Skeletal muscle tissue (tissue), 3 donors: ENCODE measurements at regions not wholly inside any gene's neighbourhood (a gene's known extent, or its start where the extent isn't known, plus 50 kb on each side); places are given as distances from the start of the nearest gene placed in this dataset.

Source experiments
- H3K27ac ChIP-seq: one replicate; pipeline ENCODE4 v1.7.0; 2013; ENCODE audit warnings: mild to moderate bottlenecking, low read depth, low read length, inconsistent platforms
- H3K27me3 ChIP-seq, 3 donors: one replicate each; pipeline ENCODE4 v1.7.0; 2013; ENCODE audit warnings: low read length in 3 of 3; ENCODE audit not compliant: control insufficient read depth in 3 of 3, insufficient read depth in 3 of 3
- H3K36me3 ChIP-seq, 3 donors: one replicate each; pipeline ENCODE4 v1.7.0; 2013; ENCODE audit warnings: low read length in 3 of 3; ENCODE audit not compliant: control insufficient read depth in 3 of 3, insufficient read depth in 3 of 3
- H3K4me1 ChIP-seq, 3 donors: one replicate each; pipeline ENCODE4 v1.7.0; 2013; ENCODE audit warnings: low read length in 3 of 3, mild to moderate bottlenecking in 3 of 3; ENCODE audit not compliant: control insufficient read depth in 3 of 3, insufficient read depth in 3 of 3
- H3K4me3 ChIP-seq, 3 donors: one replicate each; pipeline ENCODE4 v1.7.0; 2013; ENCODE audit warnings: low read length in 3 of 3
- H3K9ac ChIP-seq, 3 donors: one replicate each; pipeline ENCODE4 v1.7.0; 2013; ENCODE audit warnings: low read length in 3 of 3, mild to moderate bottlenecking in 3 of 3, moderate library complexity in 2 of 3, low read depth in 1 of 3
- H3K9me3 ChIP-seq, 3 donors: one replicate each; pipeline ENCODE4 v1.7.0; 2013; ENCODE audit warnings: low read length in 3 of 3; ENCODE audit not compliant: control insufficient read depth in 3 of 3
- donor health status: Osteomylitis.

GRCh38 chr2:9095690-9096089, 92.2 kb upstream of the MBOAT2 start:
- Histone ChIP-seq H3K36me3 (no peaks in the 10 kb centered on the region), H3K9ac (no peak overlapping the region), H3K9me3 (no peaks in the 10 kb centered on the region), H3K27me3 (peaks cover 0 to 8% (median 0%) of the 10 kb centered on the region in 3 donors), H3K4me1 (peaks cover 0 to 9% (median 8%) of the 10 kb centered on the region in 3 donors), H3K4me3 (peak overlapping the region in 1 of 3 donors; percentile 29), H3K27ac (no peak overlapping the region)

GRCh38 chr2:9095226-9095625, 91.7 kb upstream of the MBOAT2 start:
- Histone ChIP-seq H3K4me3 (peak overlapping the region in 1 of 3 donors; percentile 22), H3K9ac (peak overlapping the region in 1 of 3 donors; percentile 40), H3K4me1 (peaks cover 0 to 9% (median 8%) of the 10 kb centered on the region in 3 donors), H3K27me3 (peaks cover 0 to 6% (median 0%) of the 10 kb centered on the region in 3 donors), H3K36me3 (no peaks in the 10 kb centered on the region), H3K9me3 (no peaks in the 10 kb centered on the region), H3K27ac (no peak overlapping the region)

GRCh38 chr2:9094117-9094516, 90.6 kb upstream of the MBOAT2 start:
- H3K9ac ChIP-seq = no peak overlapping the region
- H3K36me3 ChIP-seq = no peaks in the 10 kb centered on the region
- H3K27ac ChIP-seq = no peak overlapping the region
- no peak overlapping the region for H3K4me3 ChIP-seq
- H3K4me1 ChIP-seq = peaks cover 0 to 9% (median 8%) of the 10 kb centered on the region in 3 donors
- peaks cover 0 to 6% (median 0%) of the 10 kb centered on the region in 3 donors for H3K27me3 ChIP-seq
- no peaks in the 10 kb centered on the region for H3K9me3 ChIP-seq

DNA sequence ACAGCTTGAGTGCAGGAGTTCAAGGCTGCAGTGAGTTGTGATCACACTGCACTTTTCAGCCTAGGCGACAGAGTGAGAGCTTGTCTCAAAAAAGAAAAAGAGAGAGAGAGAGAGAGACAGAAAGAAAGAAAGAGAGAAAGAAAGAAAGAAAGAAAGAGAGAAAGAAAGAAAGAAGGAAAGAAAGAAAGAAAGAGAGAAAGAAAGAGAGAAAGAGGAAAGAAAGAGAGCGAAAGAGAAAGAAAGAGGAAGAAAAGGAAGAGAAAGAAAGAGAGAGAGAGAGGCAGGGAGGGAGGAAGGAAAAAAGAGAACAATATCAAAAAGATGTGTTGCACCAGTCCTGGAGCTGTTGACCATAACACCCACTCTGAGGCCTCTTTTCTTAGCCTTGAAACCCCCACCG, 89.8 kb upstream of the MBOAT2 start:
- H3K27me3 ChIP-seq = peaks cover 0 to 6% (median 0%) of the 10 kb centered on the region in 3 donors
- H3K36me3 ChIP-seq = no peaks in the 10 kb centered on the region
- no peaks in the 10 kb centered on the region for H3K9me3 ChIP-seq
- peaks cover 0 to 9% (median 8%) of the 10 kb centered on the region in 3 donors for H3K4me1 ChIP-seq
- H3K9ac ChIP-seq = no peak overlapping the region
- no peak overlapping the region for H3K4me3 ChIP-seq
- no peak overlapping the region for H3K27ac ChIP-seq

DNA sequence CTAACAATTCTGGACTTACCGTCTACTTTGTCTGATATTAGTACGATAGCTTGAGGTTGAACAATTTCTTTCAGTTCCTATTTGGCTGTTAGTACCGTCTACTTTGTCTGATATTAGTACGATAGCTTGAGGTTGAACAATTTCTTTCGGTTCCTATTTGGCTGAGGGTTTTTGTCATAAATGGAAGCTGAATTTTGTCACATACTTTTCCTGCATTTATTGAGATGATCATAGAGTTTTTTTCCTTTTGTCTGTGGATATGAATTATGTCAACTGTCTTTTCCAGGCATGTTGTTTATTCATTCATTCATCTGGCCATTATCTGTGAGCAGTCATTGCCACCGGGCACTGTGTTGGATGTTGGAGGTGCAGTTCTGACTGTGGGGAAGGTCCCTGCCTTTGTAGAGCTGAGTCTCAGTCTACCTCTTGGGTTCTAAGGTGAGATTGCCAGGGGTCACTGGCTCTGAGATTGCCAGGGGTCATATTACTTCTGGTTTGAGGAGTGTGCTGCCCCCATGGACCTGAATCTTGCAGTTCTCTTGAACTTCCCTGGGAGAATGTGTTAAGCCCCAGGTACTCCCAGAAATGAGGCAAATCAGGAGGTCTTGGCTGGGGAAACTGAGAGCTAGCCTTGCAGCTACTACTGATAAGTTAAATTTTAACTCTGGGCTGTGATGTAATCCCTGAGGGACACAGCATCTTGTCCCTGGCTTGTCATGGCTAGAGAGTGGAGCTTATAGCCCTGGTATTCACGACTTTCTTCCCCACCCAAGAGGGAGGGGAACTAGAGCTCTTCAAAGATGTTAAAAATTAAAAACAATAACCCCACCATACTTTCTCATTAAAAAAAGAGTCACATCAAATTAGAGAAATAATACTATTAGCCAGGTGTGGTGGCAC, 89.1 kb upstream of the MBOAT2 start:
- Histone ChIP-seq H3K9ac (no peak overlapping the region), H3K4me1 (peaks cover 0 to 9% (median 8%) of the 10 kb centered on the region in 3 donors), H3K27me3 (peaks cover 0 to 6% (median 0%) of the 10 kb centered on the region in 3 donors), H3K27ac (no peak overlapping the region), H3K9me3 (no peaks in the 10 kb centered on the region), H3K4me3 (no peak overlapping the region), H3K36me3 (no peaks in the 10 kb centered on the region)

GRCh38 chr2:9091811-9092210, 88.3 kb upstream of the MBOAT2 start:
- H3K4me3 ChIP-seq = no peak overlapping the region
- no peak overlapping the region for H3K9ac ChIP-seq
- no peaks in the 10 kb centered on the region for H3K9me3 ChIP-seq
- no peak overlapping the region for H3K27ac ChIP-seq
- H3K36me3 ChIP-seq = no peaks in the 10 kb centered on the region
- H3K4me1 ChIP-seq = peaks cover 0 to 9% (median 8%) of the 10 kb centered on the region in 3 donors
- peaks cover 0 to 6% (median 0%) of the 10 kb centered on the region in 3 donors for H3K27me3 ChIP-seq

- no peaks in the 10 kb centered on the region for H3K4me1 ChIP-seq
- no peak overlapping the region for H3K4me3 ChIP-seq
- no peak overlapping the region for H3K27ac ChIP-seq
- no peak overlapping the region for H3K9ac ChIP-seq
- no peaks in the 10 kb centered on the region for H3K9me3 ChIP-seq
- H3K36me3 ChIP-seq = no peaks in the 10 kb centered on the region
- peaks cover 0 to 6% (median 0%) of the 10 kb centered on the region in 3 donors for H3K27me3 ChIP-seq
These were observed 86.3 kb upstream of the MBOAT2 start for GRCh38 chr2:9089831-9090230.

GRCh38 chr2:9087121-9087681, 83.7 kb upstream of the MBOAT2 start:
- no peaks in the 10 kb centered on the region for H3K27me3 ChIP-seq
- no peak overlapping the region for H3K9ac ChIP-seq
- no peaks in the 10 kb centered on the region for H3K9me3 ChIP-seq
- H3K4me3 ChIP-seq = no peak overlapping the region
- no peak overlapping the region for H3K27ac ChIP-seq
- H3K4me1 ChIP-seq = no peaks in the 10 kb centered on the region
- no peaks in the 10 kb centered on the region for H3K36me3 ChIP-seq

DNA sequence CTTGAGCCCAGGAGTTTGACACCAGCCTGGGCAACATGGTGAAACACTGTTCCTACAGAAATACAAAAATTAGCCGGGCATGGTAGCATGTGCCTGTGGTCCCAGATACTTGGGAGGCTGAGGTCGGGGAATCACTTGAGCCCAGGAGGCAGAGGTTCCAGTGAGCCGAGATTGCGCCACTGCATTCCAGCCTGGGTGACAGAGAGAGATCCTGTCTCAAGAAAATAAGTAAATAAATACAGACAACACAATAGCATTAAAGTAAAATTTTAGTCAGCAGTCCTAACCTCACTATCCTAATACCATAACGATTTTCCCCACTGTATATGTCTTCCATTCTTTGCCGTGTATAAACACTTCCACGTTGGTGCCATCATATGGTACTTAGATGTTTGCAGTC, 83.0 kb upstream of the MBOAT2 start:
- no peak overlapping the region for H3K9ac ChIP-seq
- peaks cover 0 to 3% (median 0%) of the 10 kb centered on the region in 3 donors for H3K9me3 ChIP-seq
- no peak overlapping the region for H3K27ac ChIP-seq
- no peaks in the 10 kb centered on the region for H3K36me3 ChIP-seq
- H3K4me3 ChIP-seq = no peak overlapping the region
- H3K4me1 ChIP-seq = no peaks in the 10 kb centered on the region
- H3K27me3 ChIP-seq = no peaks in the 10 kb centered on the region

GRCh38 chr2:9085353-9085752, 81.9 kb upstream of the MBOAT2 start:
- Histone ChIP-seq H3K36me3 (no peaks in the 10 kb centered on the region), H3K27ac (no peak overlapping the region), H3K27me3 (no peaks in the 10 kb centered on the region), H3K9ac (no peak overlapping the region), H3K9me3 (peaks cover 0 to 3% (median 0%) of the 10 kb centered on the region in 3 donors), H3K4me1 (no peaks in the 10 kb centered on the region), H3K4me3 (no peak overlapping the region)
